ENCODE measurements at regions not wholly inside any gene's neighbourhood (a gene's known extent, or its start where the extent isn't known, plus 50 kb on each side); places are given as distances from the start of the nearest gene placed in this dataset.

GRCh38 chr11:134530636-134531326, 118.7 kb upstream of the B3GAT1 start:
- TF ChIP-seq CTCF (IDR thresholded peaks at IDR 0.05): no peak
- no peak for TF ChIP-seq POLR2A (IDR thresholded peaks at IDR 0.05)

All from adrenal gland (tissue), 5 donors.